Skeletal muscle cell (primary cell): ENCODE measurements at regions not wholly inside any gene's neighbourhood (a gene's known extent, or its start where the extent isn't known, plus 50 kb on each side); places are given as distances from the start of the nearest gene placed in this dataset.

ENCODE experiments used
- DNase-seq: peaks from one replicate; pipeline ENCODE4 v3.0.0-alpha.2; 2010; ENCODE audit warnings: low read depth
- H3K4me3 ChIP-seq: 2 replicates; pipeline ENCODE4 v1.5.1; 2011; ENCODE audit warnings: low read depth, mild to moderate bottlenecking, control low read depth, low read length, moderate library complexity

- H3K4me3 ChIP-seq: no peak overlapping the region
- DNase-seq: no peak
These were observed 485.0 kb downstream of the SPATA31A7 start for GRCh38 chr9:61674882-61675281.
